GM21717 (cell line): ENCODE measurements at regions not wholly inside any gene's neighbourhood (a gene's known extent, or its start where the extent isn't known, plus 50 kb on each side); places are given as distances from the start of the nearest gene placed in this dataset.
"Not testable (repeated sequence)": the region's sequence is repeated elsewhere in the genome, so short reads cannot be mapped to it uniquely, and the experiment has no call there.

Experiments
- ATAC-seq: cut with Tn5 transposase; IDR thresholded peaks from one replicate; pipeline ENCODE4 v1.9.1; 2021; ENCODE audit warnings: mild to moderate bottlenecking, moderate library complexity; ENCODE audit not compliant: unreplicated experiment

GRCh38 chr3:94472511-94472910 is 409.6 kb downstream of the NSUN3 start:
- no peak for ATAC-seq

GRCh38 chr3:94481226-94481898 is 418.5 kb downstream of the NSUN3 start:
- no peak for ATAC-seq

DNA sequence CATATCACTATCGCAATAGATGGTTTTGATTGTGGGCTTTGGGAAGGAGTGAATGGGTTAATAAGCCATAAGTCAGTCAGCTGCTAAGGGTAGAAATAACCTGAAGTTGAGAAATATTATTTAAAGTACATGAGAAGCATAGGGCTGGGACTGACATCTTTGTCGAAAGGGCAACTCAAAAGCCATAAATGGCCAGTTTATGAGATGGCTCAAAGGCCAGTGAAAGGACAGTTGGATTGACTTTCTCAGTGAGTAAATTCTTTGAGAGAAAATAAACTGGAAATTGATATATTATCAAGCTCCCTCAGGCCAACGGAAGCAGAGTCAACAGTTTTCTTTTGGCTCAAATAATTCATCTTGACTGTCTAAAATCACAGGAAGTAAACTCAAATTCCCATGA is 419.8 kb downstream of the NSUN3 start:
- no peak for ATAC-seq

GRCh38 chr3:94483403-94483802 is 420.5 kb downstream of the NSUN3 start:
- ATAC-seq, result no peak

- ATAC-seq, result no peak
These were observed 432.1 kb downstream of the NSUN3 start for GRCh38 chr3:94494992-94495391.

GRCh38 chr3:94500146-94500545 is 437.3 kb downstream of the NSUN3 start:
- no peak for ATAC-seq

- ATAC-seq, result not testable (repeated sequence)
These were observed 444.5 kb downstream of the NSUN3 start for GRCh38 chr3:94507354-94507753.

DNA sequence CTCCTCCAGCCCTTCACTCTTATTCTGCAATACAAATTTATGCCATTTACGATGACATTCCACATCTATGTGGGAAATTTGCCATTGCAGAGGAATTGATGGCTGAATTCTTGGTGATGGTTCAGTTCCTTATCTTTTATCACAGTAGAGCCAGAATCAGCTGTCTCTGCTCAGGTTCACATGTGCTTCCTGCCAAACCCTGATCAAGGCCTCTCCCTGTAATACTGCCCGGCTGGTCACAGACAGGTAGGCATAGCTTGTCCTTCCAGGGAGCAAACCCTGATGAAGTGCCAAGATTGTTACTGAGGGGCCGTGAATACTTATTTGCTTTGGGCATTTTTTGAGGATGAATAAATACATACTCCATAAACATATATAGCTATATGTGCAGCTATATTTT is 450.0 kb downstream of the NSUN3 start:
- no peak for ATAC-seq

DNA sequence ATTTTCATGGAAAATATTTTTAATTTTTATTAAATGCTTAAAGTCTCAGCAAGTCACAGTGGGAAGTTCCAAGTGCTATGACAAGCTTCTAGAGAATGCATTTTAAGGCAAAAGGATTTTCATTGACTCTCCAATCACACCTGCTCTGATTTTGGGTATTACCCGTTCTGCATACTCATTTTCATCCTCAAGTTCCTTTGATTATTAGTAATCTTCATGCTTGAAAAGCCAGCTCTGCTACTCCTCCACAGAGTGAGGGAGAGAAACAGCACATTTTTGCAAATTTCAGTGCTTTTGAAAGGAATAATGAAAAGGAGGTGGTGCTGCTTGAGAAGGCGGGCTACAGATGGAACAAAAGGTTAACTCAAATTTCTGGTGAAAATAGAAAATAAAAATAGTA is 450.7 kb downstream of the NSUN3 start:
- no peak for ATAC-seq

GRCh38 chr3:94515983-94516382 is 453.1 kb downstream of the NSUN3 start:
- ATAC-seq, result no peak

DNA sequence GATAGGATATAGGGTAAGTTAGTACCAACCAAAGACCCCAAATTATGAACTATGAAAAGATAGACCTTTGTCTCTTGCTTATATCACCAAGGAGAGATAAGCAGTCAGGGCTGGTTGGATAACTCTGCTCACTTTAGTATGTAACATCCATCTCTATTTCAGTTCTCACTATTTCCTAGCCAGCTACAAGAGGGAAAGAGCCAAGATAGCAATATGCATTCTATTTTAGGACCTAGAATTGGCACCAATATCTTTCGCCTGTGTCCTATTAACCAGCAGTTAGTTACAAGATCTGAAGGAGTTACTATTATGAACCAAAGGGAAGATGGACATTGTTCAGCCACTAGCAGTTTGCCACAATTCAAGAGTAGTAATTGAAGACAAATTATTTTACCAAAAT is 457.5 kb downstream of the NSUN3 start:
- no peak for ATAC-seq

- no peak for ATAC-seq
These were observed 459.6 kb downstream of the NSUN3 start for GRCh38 chr3:94522488-94522887.

- ATAC-seq, result no peak
These were observed 461.4 kb downstream of the NSUN3 start for GRCh38 chr3:94524102-94524919.

DNA sequence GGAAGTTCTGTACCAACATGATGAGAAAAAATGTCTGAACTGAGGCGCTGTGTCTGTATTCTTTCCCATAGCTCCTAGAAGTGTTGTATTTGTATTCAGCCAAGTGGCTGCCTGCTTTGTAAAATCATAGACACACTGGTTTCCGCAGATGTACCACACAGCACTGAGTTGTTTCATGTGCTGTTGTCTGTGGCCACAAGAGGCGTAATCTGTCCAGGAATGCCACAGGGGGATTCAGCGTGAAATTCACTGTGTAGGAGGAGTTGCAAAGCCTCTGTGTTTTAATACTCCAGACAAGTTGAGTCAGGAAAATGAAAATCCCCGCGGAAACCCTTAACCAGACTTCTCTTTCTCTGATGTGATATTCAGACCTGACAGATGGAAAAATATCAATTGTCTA is 462.2 kb downstream of the NSUN3 start:
- no peak for ATAC-seq

DNA sequence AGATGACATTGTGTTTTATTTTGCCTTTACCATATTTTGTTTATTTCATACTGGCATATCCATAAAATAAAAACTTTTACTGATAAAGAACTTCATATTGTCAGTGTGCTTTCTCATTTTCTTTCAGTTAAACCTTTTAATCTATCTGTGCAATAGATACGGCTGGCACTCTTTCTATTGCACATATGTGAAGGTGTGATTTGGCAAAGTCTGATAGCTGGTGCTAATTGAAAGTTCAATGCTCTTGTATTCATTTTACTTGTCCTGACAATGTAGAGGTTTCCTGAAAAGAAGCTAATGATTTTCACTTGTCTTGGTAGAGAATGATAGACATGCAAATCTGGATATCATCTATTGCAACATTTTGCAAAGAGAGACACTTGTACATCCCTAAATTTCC is 467.0 kb downstream of the NSUN3 start:
- no peak for ATAC-seq

GRCh38 chr3:94532951-94533350 is 470.1 kb downstream of the NSUN3 start:
- no peak for ATAC-seq

DNA sequence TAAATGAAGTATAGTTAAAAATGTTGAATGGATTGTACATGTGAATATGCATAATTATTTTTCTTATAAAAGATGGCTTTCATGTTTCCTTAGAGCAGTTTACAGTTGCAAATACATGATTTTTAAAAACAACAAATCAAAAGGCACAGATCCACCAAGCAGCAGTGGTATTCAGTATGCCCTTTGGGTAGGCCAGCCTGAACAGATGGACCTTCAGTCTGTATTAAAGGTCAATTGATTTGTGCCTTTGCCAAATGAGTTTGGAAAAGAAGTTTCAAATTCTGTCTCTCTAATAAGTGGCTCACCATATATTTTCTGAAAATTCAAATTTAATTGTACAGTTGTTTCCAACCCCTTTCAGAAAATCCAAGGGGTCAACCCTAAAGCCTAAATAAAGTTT is 477.1 kb downstream of the NSUN3 start:
- no peak for ATAC-seq

- ATAC-seq, result no peak
These were observed 480.3 kb downstream of the NSUN3 start for GRCh38 chr3:94543161-94543560.

GRCh38 chr3:94544131-94544789 is 481.4 kb downstream of the NSUN3 start:
- no peak for ATAC-seq

GRCh38 chr3:94548581-94549316 is 485.9 kb downstream of the NSUN3 start:
- no peak for ATAC-seq

DNA sequence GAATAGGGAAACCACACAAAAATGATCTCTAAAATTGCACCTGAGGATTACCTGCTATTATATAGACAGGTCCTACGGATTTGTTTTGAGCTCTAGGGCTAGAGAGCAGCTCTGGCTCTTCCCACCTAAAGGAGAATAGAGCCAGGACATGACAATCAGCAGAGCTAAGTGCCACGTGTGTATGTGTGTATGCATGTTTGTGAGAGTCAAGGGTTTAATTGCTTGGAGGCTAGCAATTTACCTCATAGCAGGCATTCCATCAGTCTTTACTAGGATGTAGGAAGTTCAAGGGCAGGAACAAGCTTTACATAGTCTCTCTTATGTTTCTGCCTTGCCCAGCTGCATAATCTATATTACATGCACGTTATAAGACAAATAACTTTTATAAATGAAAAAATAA is 498.2 kb downstream of the NSUN3 start:
- no peak for ATAC-seq
